ENCODE measurements at regions not wholly inside any gene's neighbourhood (a gene's known extent, or its start where the extent isn't known, plus 50 kb on each side); places are given as distances from the start of the nearest gene placed in this dataset.

GRCh38 chr5:40141896-40142295 lies 537.8 kb upstream of the PTGER4 start:
- H3K27me3 ChIP-seq (replicated peaks; ENCODE audit: control insufficient read depth, insufficient read depth, low read length) = no peaks in the 10 kb centered on the region
- TF ChIP-seq CTCF (IDR thresholded peaks at IDR 0.05; ENCODE audit: insufficient read depth, low read length, poor library complexity, severe bottlenecking) = no peak
- H3K36me3 ChIP-seq (ENCODE audit: control insufficient read depth, insufficient read depth, low read length) = no peaks in the 10 kb centered on the region
- DNase-seq (ENCODE audit: extremely low read depth, insufficient read length) = no peak
- no peak overlapping the region for H3K4me3 ChIP-seq (replicated peaks; ENCODE audit: low read depth, low read length)

GRCh38 chr5:40141418-40141817 lies 538.3 kb upstream of the PTGER4 start:
- TF ChIP-seq CTCF (IDR thresholded peaks at IDR 0.05; ENCODE audit: insufficient read depth, low read length, poor library complexity, severe bottlenecking) = no peak
- Histone ChIP-seq H3K27me3 (replicated peaks; ENCODE audit: control insufficient read depth, insufficient read depth, low read length) (no peaks in the 10 kb centered on the region), H3K36me3 (ENCODE audit: control insufficient read depth, insufficient read depth, low read length) (no peaks in the 10 kb centered on the region), H3K4me3 (replicated peaks; ENCODE audit: low read depth, low read length) (no peak overlapping the region)
- no peak for DNase-seq (ENCODE audit: extremely low read depth, insufficient read length)

- DNase-seq (ENCODE audit: extremely low read depth, insufficient read length) = no peak
- Histone ChIP-seq H3K36me3 (ENCODE audit: control insufficient read depth, insufficient read depth, low read length) (no peaks in the 10 kb centered on the region), H3K4me3 (replicated peaks; ENCODE audit: low read depth, low read length) (no peak overlapping the region), H3K27me3 (replicated peaks; ENCODE audit: control insufficient read depth, insufficient read depth, low read length) (no peaks in the 10 kb centered on the region)
- no peak for TF ChIP-seq CTCF (IDR thresholded peaks at IDR 0.05; ENCODE audit: insufficient read depth, low read length, poor library complexity, severe bottlenecking)
These were observed 542.5 kb upstream of the PTGER4 start for GRCh38 chr5:40137223-40137622.

- DNase-seq (ENCODE audit: extremely low read depth, insufficient read length) = no peak
- Histone ChIP-seq H3K4me3 (replicated peaks; ENCODE audit: low read depth, low read length) (no peak overlapping the region), H3K27me3 (replicated peaks; ENCODE audit: control insufficient read depth, insufficient read depth, low read length) (no peaks in the 10 kb centered on the region), H3K36me3 (ENCODE audit: control insufficient read depth, insufficient read depth, low read length) (no peaks in the 10 kb centered on the region)
- no peak for TF ChIP-seq CTCF (IDR thresholded peaks at IDR 0.05; ENCODE audit: insufficient read depth, low read length, poor library complexity, severe bottlenecking)
These were observed 544.7 kb upstream of the PTGER4 start for GRCh38 chr5:40134883-40135520.

GRCh38 chr5:40124367-40124766 lies 555.3 kb upstream of the PTGER4 start:
- no peak for DNase-seq (ENCODE audit: extremely low read depth, insufficient read length)
- H3K36me3 ChIP-seq (ENCODE audit: control insufficient read depth, insufficient read depth, low read length) = no peaks in the 10 kb centered on the region
- TF ChIP-seq CTCF (IDR thresholded peaks at IDR 0.05; ENCODE audit: insufficient read depth, low read length, poor library complexity, severe bottlenecking) = no peak
- no peak overlapping the region for H3K4me3 ChIP-seq (replicated peaks; ENCODE audit: low read depth, low read length)
- no peaks in the 10 kb centered on the region for H3K27me3 ChIP-seq (replicated peaks; ENCODE audit: control insufficient read depth, insufficient read depth, low read length)

- H3K36me3 ChIP-seq (ENCODE audit: control insufficient read depth, insufficient read depth, low read length) = no peaks in the 10 kb centered on the region
- DNase-seq (ENCODE audit: extremely low read depth, insufficient read length) = no peak
- TF ChIP-seq CTCF (IDR thresholded peaks at IDR 0.05; ENCODE audit: insufficient read depth, low read length, poor library complexity, severe bottlenecking) = no peak
- no peaks in the 10 kb centered on the region for H3K27me3 ChIP-seq (replicated peaks; ENCODE audit: control insufficient read depth, insufficient read depth, low read length)
- H3K4me3 ChIP-seq (replicated peaks; ENCODE audit: low read depth, low read length) = no peak overlapping the region
These were observed 558.5 kb upstream of the PTGER4 start for GRCh38 chr5:40121236-40121635.
